Spleen (tissue), 11 donors: ENCODE measurements at regions not wholly inside any gene's neighbourhood (a gene's known extent, or its start where the extent isn't known, plus 50 kb on each side); places are given as distances from the start of the nearest gene placed in this dataset.

ENCODE experiments used
- DNase-seq: peaks from one replicate; pipeline ENCODE4 v3.0.0-alpha.2; 2020
- H3K27ac ChIP-seq, 8 donors: fragments of 200-600 bp; sonication (generic) in 7 of 8; 1 replicate in 4 of 8; 2 replicates in 4 of 8; pipeline versions ENCODE4 v1.5.0 to v1.8.0; 2016 to 2021; ENCODE audit warnings: inconsistent platforms in 4 of 8, mild to moderate bottlenecking in 4 of 8, moderate library complexity in 1 of 8
- H3K27me3 ChIP-seq, 7 donors: fragments of 200-600 bp; sonication (generic) in 6 of 7; replicated peaks in 1 of 7; 1 replicate in 4 of 7; 2 replicates in 3 of 7; pipeline versions ENCODE4 v1.5.0 to v1.8.0; 2016 to 2021; ENCODE audit warnings: inconsistent platforms in 3 of 7, mild to moderate bottlenecking in 1 of 7
- H3K36me3 ChIP-seq, 6 donors: fragments of 200-600 bp; sonication (generic) in 5 of 6; 1 replicate in 4 of 6; 2 replicates in 2 of 6; pipeline versions ENCODE4 v1.5.0 to v1.8.0; 2016 to 2021; ENCODE audit warnings: inconsistent platforms in 2 of 6
- H3K4me1 ChIP-seq, 6 donors: fragments of 200-600 bp; sonication (generic) in 5 of 6; 1 replicate in 3 of 6; 2 replicates in 3 of 6; pipeline versions ENCODE4 v1.5.0 to v1.8.0; 2016 to 2021; ENCODE audit warnings: inconsistent platforms in 3 of 6
- H3K4me3 ChIP-seq, 8 donors: fragments of 200-600 bp; sonication (generic) in 7 of 8; 1 replicate in 4 of 8; 2 replicates in 4 of 8; pipeline versions ENCODE4 v1.5.0 to v1.8.0; 2016 to 2021; ENCODE audit warnings: inconsistent platforms in 4 of 8, mild to moderate bottlenecking in 4 of 8, moderate library complexity in 2 of 8
- H3K9me3 ChIP-seq, 8 donors: fragments of 200-600 bp; sonication (generic) in 7 of 8; 1 replicate in 4 of 8; 2 replicates in 4 of 8; pipeline versions ENCODE4 v1.5.0 to v1.8.0; 2016 to 2021; ENCODE audit warnings: inconsistent platforms in 4 of 8
- POLR2A ChIP-seq, 3 donors: fragments of 450-650 bp; IDR thresholded peaks; one replicate each; pipeline ENCODE4 v1.5.1; 2017; ENCODE audit warnings: antibody characterized with exemption in 3 of 3, mild to moderate bottlenecking in 1 of 3
- POLR2AphosphoS5 ChIP-seq, 3 donors: sonication (generic); formaldehyde crosslinking; IDR thresholded peaks; one replicate each; pipeline ENCODE4 v1.5.1; 2017; ENCODE audit warnings: antibody characterized with exemption in 3 of 3
- WGBS, 5 donors: extraction: QIAGEN DNeasy Blood & Tissue Kit in 3 of 5; methylation state at CpG; one replicate each; pipeline versions ENCODE4 v1.1.5 to v1.1.7; 2013 to 2018; 5-methylcytosine and 5-hydroxymethylcytosine counted together
- intact Hi-C: fragments of 100-400 bp; cut with DNase I; formaldehyde crosslinking; loops from one replicate; pipeline ENCODE4 v1.15.0; 2023; ENCODE audit warnings: low total_unique reads
- TF ChIP-seq, protein P1 (sequence below), 11 experiments: fragments of 200-600 bp in 7 of 11; fragments of 450-650 bp in 4 of 11; sonication (generic) in 4 of 11; IDR thresholded peaks in 8 of 11; conservative IDR thresholded peaks in 3 of 11; 1 replicate in 7 of 11; 2 replicates in 4 of 11; pipeline versions ENCODE4 v1.4.0 to v1.8.0; 2016 to 2021; ENCODE audit warnings: antibody characterized with exemption in 11 of 11, inconsistent platforms in 4 of 11, mild to moderate bottlenecking in 1 of 11
- donor health status: healthy with polysubstance abuse.
- donor health status: DM: no; HTN: no; CAD: no; lungs with moderate emphysema.
- donor health status: DM: no; HTN: no; CAD: no.
- donor health status: Bipolar disorder and iron deficiency.
- donor health status: healthy.
- donor health status: DM: no; HTN: no; CAD: no.
- donor health status: DM: yes; HTN: yes; CAD: no.

DNA sequence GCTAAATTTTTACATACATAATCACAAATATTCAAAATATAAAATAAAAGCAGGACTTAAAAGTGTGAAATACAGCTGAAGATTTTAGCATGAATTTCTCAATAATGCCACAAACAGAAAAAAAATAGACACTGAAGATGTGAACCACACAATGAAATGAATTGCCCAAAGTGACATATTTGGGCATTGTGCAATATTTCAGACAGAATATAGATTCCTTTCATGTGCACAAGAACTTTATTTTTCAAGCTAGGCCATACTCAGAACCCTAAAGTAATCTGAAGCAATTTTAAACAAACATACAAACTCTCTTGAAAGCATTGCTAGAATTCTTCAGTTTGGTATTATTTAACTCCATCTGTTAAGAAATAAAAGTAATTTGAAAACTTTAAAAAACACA, 764.1 kb downstream of the STIM2 start:
- no peaks in the 10 kb centered on the region for H3K27me3 ChIP-seq
- intact Hi-C loops: no loop called here
- no peaks in the 10 kb centered on the region for H3K36me3 ChIP-seq
- no peak overlapping the region for H3K4me3 ChIP-seq
- DNase-seq: no peak
- TF ChIP-seq POLR2AphosphoS5 (IDR thresholded peaks at IDR 0.05) (no peak), POLR2A (IDR thresholded peaks at IDR 0.05) (no peak)
- TF ChIP-seq, protein P1, sequence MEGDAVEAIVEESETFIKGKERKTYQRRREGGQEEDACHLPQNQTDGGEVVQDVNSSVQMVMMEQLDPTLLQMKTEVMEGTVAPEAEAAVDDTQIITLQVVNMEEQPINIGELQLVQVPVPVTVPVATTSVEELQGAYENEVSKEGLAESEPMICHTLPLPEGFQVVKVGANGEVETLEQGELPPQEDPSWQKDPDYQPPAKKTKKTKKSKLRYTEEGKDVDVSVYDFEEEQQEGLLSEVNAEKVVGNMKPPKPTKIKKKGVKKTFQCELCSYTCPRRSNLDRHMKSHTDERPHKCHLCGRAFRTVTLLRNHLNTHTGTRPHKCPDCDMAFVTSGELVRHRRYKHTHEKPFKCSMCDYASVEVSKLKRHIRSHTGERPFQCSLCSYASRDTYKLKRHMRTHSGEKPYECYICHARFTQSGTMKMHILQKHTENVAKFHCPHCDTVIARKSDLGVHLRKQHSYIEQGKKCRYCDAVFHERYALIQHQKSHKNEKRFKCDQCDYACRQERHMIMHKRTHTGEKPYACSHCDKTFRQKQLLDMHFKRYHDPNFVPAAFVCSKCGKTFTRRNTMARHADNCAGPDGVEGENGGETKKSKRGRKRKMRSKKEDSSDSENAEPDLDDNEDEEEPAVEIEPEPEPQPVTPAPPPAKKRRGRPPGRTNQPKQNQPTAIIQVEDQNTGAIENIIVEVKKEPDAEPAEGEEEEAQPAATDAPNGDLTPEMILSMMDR (IDR thresholded peaks at IDR 0.05 in 8 of 11, conservative IDR thresholded peaks at IDR 0.05 in 3 of 11): no peak
- no peaks in the 10 kb centered on the region for H3K4me1 ChIP-seq
- H3K9me3 ChIP-seq: peaks cover 0 to 3% (median 0%) of the 10 kb centered on the region in 8 donors
- no peak overlapping the region for H3K27ac ChIP-seq

DNA sequence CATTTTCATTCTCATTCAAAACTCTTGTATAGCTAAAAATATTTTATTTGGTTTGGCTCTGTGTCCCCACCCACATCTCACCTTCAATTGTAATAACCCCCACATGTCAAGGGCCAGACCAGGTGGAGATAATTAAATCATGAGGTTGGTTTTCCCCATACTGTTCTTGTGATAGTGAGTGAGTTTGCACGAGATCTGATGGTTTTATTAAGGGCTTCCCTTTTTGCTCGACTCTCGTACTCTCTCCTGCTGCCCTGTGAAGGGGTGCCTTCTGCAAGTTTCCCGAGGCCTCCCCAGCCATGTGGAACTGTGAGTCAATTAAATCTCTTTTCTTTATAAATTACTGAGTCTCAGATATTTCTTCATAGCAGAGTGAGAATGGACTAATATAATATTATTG, 768.0 kb downstream of the STIM2 start:
- TF ChIP-seq POLR2A (IDR thresholded peaks at IDR 0.05) (no peak), POLR2AphosphoS5 (IDR thresholded peaks at IDR 0.05) (no peak)
- TF ChIP-seq, protein P1 (IDR thresholded peaks at IDR 0.05 in 8 of 11, conservative IDR thresholded peaks at IDR 0.05 in 3 of 11): no peak

DNA sequence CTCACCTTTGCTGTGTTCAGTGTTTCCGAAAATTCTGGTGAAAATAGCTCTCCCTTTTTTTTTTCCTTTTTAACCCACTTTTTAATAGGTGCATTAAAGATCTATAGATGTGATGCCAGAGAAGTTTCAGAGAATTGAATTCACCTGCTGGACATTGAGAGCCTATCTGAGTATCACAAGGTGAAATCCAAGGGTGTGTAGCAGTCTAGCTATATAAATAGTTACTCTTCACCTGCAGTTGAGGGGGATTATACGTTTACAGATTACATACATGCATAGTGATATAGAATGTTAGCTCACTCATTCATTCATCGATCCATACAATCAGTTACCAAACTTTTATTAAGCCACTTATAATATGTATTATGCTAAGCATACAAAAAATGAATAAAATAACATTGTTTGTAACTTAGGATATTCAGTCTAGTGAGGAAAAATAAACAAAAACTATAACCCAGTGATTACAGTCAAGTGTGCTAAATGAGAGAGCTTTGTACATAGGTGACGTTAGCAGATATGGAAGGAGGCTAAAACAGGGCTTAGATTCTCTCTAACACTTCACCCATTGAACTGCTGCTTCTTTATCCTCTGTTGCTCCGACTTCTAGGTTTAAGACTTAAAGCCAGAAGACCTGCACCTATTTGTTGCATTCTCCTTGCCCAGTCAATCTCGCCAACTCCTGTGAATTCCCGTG, 769.0 kb downstream of the STIM2 start:
- TF ChIP-seq, protein P1 (IDR thresholded peaks at IDR 0.05 in 8 of 11, conservative IDR thresholded peaks at IDR 0.05 in 3 of 11): no peak
- no peak for TF ChIP-seq POLR2AphosphoS5 (IDR thresholded peaks at IDR 0.05)
- no peak for TF ChIP-seq POLR2A (IDR thresholded peaks at IDR 0.05)
- Histone ChIP-seq H3K36me3 (no peaks in the 10 kb centered on the region), H3K27me3 (no peaks in the 10 kb centered on the region), H3K27ac (no peak overlapping the region), H3K4me3 (no peak overlapping the region), H3K4me1 (no peaks in the 10 kb centered on the region), H3K9me3 (no peaks in the 10 kb centered on the region)
- intact Hi-C loops: no loop called here
- no peak for DNase-seq
- WGBS, 5 donors: 76 to 85% (median 80%) methylated on average over 7 of the region's 7 CpGs

More for the DNA sequence above, 768.0 kb downstream of the STIM2 start:
- H3K4me1 ChIP-seq: no peaks in the 10 kb centered on the region
- H3K27ac ChIP-seq: no peak overlapping the region
- intact Hi-C loops: no loop called here
- 79 to 92% (median 85%) methylated on average over 4 of the region's 4 CpGs for WGBS, 5 donors
- no peaks in the 10 kb centered on the region for H3K27me3 ChIP-seq
- no peaks in the 10 kb centered on the region for H3K9me3 ChIP-seq
- H3K36me3 ChIP-seq: no peaks in the 10 kb centered on the region
- H3K4me3 ChIP-seq: no peak overlapping the region
- DNase-seq: no peak

DNA sequence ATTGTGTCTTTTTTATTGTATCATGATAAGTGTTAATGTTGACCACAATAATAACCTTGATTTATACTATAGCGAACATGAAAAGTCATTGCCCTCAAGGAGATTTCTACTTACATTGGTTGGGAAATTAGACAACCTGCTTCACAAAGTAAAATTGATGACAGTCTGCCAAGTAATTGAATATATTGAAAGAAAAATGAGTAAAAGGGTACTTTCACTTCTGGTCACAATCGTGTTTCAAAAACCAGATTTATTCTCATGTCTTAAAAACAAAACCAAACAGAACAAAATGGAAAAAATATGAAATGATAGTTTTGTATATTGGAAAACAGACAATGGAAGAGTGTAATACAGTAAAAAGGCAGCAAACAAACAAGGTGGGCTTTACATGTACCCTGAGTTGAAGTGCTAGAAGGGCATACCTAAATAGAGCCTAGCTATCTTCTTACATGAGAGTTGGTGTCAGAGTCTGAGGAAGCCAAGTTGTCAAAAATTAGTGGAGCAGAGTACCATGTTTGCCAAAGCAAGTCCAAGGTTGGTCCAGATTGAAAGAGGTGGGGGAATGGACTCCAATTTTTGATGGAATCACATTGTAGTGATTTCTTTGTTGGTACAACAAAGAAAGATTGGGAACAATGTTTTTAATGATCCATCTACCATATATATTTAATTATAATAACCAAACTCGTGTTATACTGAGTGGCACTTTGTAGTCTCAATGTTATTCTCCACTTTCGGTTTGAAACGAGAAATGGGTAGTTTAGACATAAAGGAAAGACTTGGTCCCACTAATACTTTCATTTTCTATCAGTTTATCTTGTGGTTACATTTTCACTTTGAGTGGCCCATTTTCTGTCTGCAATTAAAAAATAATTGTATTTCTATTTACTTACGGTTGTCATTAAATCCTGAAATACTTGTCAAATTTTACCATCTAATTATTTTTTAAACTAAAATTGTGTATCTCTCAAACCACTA, 775.6 kb downstream of the STIM2 start:
- Histone ChIP-seq H3K36me3 (no peaks in the 10 kb centered on the region), H3K27ac (no peak overlapping the region), H3K4me3 (no peak overlapping the region), H3K27me3 (no peaks in the 10 kb centered on the region), H3K4me1 (no peaks in the 10 kb centered on the region), H3K9me3 (no peaks in the 10 kb centered on the region)
- 58 to 76% (median 73%) methylated on average over 6 of the region's 6 CpGs for WGBS, 5 donors
- no peak for TF ChIP-seq POLR2AphosphoS5 (IDR thresholded peaks at IDR 0.05)
- no peak for TF ChIP-seq POLR2A (IDR thresholded peaks at IDR 0.05)
- TF ChIP-seq, protein P1 (IDR thresholded peaks at IDR 0.05 in 8 of 11, conservative IDR thresholded peaks at IDR 0.05 in 3 of 11): no peak
- intact Hi-C loops: no loop called here
- no peak for DNase-seq
